Astrocyte of the cerebellum (primary cell): ENCODE measurements at regions not wholly inside any gene's neighbourhood (a gene's known extent, or its start where the extent isn't known, plus 50 kb on each side); places are given as distances from the start of the nearest gene placed in this dataset.

Source experiments
- DNase-seq: peaks from one replicate; pipeline ENCODE4 v3.0.0-alpha.2; 2011; ENCODE audit warnings: low read depth
- H3K4me3 ChIP-seq: 2 replicates; pipeline ENCODE4 v1.5.1; 2011; ENCODE audit warnings: mild to moderate bottlenecking, low read depth, low read length, moderate library complexity
- in situ Hi-C: cut with HindIII; loops from 2 replicates; pipeline ENCODE4 v1.10.0; 2017; ENCODE audit warnings: low sequenced_read_pairs
- TF ChIP-seq, protein P1 (sequence below): IDR thresholded peaks from 2 replicates; pipeline ENCODE4 v1.5.1; 2012; ENCODE audit warnings: low read length, low read depth, moderate library complexity, mild to moderate bottlenecking; ENCODE audit errors: missing control alignments

- TF ChIP-seq, protein P1, sequence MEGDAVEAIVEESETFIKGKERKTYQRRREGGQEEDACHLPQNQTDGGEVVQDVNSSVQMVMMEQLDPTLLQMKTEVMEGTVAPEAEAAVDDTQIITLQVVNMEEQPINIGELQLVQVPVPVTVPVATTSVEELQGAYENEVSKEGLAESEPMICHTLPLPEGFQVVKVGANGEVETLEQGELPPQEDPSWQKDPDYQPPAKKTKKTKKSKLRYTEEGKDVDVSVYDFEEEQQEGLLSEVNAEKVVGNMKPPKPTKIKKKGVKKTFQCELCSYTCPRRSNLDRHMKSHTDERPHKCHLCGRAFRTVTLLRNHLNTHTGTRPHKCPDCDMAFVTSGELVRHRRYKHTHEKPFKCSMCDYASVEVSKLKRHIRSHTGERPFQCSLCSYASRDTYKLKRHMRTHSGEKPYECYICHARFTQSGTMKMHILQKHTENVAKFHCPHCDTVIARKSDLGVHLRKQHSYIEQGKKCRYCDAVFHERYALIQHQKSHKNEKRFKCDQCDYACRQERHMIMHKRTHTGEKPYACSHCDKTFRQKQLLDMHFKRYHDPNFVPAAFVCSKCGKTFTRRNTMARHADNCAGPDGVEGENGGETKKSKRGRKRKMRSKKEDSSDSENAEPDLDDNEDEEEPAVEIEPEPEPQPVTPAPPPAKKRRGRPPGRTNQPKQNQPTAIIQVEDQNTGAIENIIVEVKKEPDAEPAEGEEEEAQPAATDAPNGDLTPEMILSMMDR, result no peak
- DNase-seq, result no peak
- no peak overlapping the region for H3K4me3 ChIP-seq
- in situ Hi-C loops, result no loop called here
Observed at GRCh38 chr10:7006566-7006965, 404.3 kb downstream of the SFMBT2 start.

GRCh38 chr10:7003831-7004395, 406.9 kb downstream of the SFMBT2 start:
- DNase-seq, result no peak
- H3K4me3 ChIP-seq, result no peak overlapping the region
- in situ Hi-C loops, result no loop called here
- TF ChIP-seq, protein P1, result no peak

- peak; percentile 2 for DNase-seq
- H3K4me3 ChIP-seq, result no peak overlapping the region
- TF ChIP-seq, protein P1, result no peak
- in situ Hi-C loops, result no loop called here
Observed at GRCh38 chr10:7000061-7000460, 410.8 kb downstream of the SFMBT2 start.

- no peak for DNase-seq
- TF ChIP-seq, protein P1, result no peak
- H3K4me3 ChIP-seq, result no peak overlapping the region
- in situ Hi-C loops, result no loop called here
Observed at GRCh38 chr10:6999232-6999925, 411.5 kb downstream of the SFMBT2 start.

DNA sequence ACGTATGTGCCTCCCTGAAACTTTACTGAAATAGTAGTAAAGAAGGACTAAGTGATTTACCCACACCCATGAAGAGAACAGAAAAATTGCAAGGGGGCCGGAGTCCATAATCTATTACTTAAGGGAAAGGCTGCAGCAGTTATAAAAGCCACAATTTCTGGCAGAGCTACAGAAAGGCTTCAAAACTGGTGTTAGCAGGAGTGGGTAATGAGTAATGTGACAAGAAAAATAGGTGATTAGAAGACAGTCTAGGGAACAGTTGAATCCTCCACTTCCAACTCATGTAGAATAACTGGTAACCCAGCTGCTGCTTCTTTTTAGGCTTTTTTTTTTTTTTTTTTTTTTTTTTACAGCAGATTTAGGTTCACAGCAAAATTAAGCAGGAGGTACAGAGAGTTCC, 413.3 kb downstream of the SFMBT2 start:
- no peak overlapping the region for H3K4me3 ChIP-seq
- TF ChIP-seq, protein P1, result no peak
- in situ Hi-C loops, result no loop called here
- no peak for DNase-seq

- DNase-seq, result no peak
- TF ChIP-seq, protein P1, result no peak
- H3K4me3 ChIP-seq, result no peak overlapping the region
- in situ Hi-C loops, result no loop called here
Observed at GRCh38 chr10:6996431-6996830, 414.4 kb downstream of the SFMBT2 start.
